Tibial nerve (tissue), 4 donors: ENCODE measurements at regions not wholly inside any gene's neighbourhood (a gene's known extent, or its start where the extent isn't known, plus 50 kb on each side); places are given as distances from the start of the nearest gene placed in this dataset.

ENCODE experiments used
- EP300 ChIP-seq, 2 donors: sonication (generic); formaldehyde crosslinking; IDR thresholded peaks; one replicate each; pipeline ENCODE4 v1.6.1; 2017; ENCODE audit warnings: antibody characterized with exemption in 2 of 2, mild to moderate bottlenecking in 1 of 2
- POLR2A ChIP-seq, 2 donors: fragments of 450-650 bp; IDR thresholded peaks; one replicate each; pipeline ENCODE4 v1.6.1; 2017; ENCODE audit warnings: antibody characterized with exemption in 2 of 2, mild to moderate bottlenecking in 2 of 2, moderate library complexity in 2 of 2
- TF ChIP-seq, protein P1 (sequence below), 5 experiments: fragments of 200-600 bp in 3 of 5; fragments of 450-650 bp in 2 of 5; sonication (generic) in 3 of 5; IDR thresholded peaks; one replicate each; pipeline ENCODE4 v1.5.1; 2016 to 2019; ENCODE audit warnings: antibody characterized with exemption in 5 of 5, mild to moderate bottlenecking in 3 of 5, moderate library complexity in 2 of 5

DNA sequence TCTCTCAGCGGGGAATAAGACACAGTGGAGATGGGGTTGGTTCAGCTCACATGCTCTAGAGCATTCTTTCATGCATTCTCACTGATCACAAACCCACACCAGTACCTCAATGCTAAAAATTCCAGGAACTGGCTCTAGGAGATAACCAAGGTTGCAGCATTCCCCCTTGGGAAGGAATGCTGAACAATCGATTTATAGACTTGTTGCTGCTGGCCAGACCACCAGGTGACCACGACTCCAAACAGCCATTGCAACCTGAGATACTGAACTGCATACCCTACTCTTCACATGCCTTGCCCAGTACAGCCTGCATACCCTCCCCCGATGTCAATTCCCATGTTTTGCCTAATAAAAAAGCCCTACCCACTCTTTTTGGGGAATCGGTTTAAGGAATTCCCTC lies 75.1 kb upstream of the GPRC5B start:
- no peak for TF ChIP-seq POLR2A (IDR thresholded peaks at IDR 0.05)
- TF ChIP-seq EP300 (IDR thresholded peaks at IDR 0.05), result no peak
- TF ChIP-seq, protein P1, sequence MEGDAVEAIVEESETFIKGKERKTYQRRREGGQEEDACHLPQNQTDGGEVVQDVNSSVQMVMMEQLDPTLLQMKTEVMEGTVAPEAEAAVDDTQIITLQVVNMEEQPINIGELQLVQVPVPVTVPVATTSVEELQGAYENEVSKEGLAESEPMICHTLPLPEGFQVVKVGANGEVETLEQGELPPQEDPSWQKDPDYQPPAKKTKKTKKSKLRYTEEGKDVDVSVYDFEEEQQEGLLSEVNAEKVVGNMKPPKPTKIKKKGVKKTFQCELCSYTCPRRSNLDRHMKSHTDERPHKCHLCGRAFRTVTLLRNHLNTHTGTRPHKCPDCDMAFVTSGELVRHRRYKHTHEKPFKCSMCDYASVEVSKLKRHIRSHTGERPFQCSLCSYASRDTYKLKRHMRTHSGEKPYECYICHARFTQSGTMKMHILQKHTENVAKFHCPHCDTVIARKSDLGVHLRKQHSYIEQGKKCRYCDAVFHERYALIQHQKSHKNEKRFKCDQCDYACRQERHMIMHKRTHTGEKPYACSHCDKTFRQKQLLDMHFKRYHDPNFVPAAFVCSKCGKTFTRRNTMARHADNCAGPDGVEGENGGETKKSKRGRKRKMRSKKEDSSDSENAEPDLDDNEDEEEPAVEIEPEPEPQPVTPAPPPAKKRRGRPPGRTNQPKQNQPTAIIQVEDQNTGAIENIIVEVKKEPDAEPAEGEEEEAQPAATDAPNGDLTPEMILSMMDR (IDR thresholded peaks at IDR 0.05), result no peak
